Activated CD4-positive, alpha-beta T cell treated with anti-CD3 and anti-CD28 coated beads, Interleukin-2, amount 10 ng/mL, durations not matched to agents 24 days and 14 days (primary cell): ENCODE measurements at regions not wholly inside any gene's neighbourhood (a gene's known extent, or its start where the extent isn't known, plus 50 kb on each side); places are given as distances from the start of the nearest gene placed in this dataset.
"Not testable (repeated sequence)": the region's sequence is repeated elsewhere in the genome, so short reads cannot be mapped to it uniquely, and the experiment has no call there.

Experiments
- DNase-seq: peaks from one replicate; pipeline ENCODE4 v3.0.0; 2022
- H3K27ac Mint-ChIP-seq: one replicate; pipeline ENCODE4 v1.8.0; 2022; ENCODE audit warnings: mild to moderate bottlenecking, mixed read lengths
- H3K27me3 Mint-ChIP-seq: one replicate; pipeline ENCODE4 v1.8.0; 2022; ENCODE audit warnings: mixed read lengths
- H3K36me3 Mint-ChIP-seq: one replicate; pipeline ENCODE4 v1.8.0; 2022; ENCODE audit warnings: low read depth, mild to moderate bottlenecking, mixed read lengths
- H3K4me1 Mint-ChIP-seq: one replicate; pipeline ENCODE4 v1.8.0; 2021; ENCODE audit warnings: mixed read lengths
- H3K4me3 Mint-ChIP-seq: one replicate; pipeline ENCODE4 v1.8.0; 2022; ENCODE audit warnings: mild to moderate bottlenecking, moderate library complexity, mixed read lengths
- H3K9me3 Mint-ChIP-seq: one replicate; pipeline ENCODE4 v1.8.0; 2021; ENCODE audit warnings: mixed read lengths
- intact Hi-C: fragments of 100-400 bp; cut with micrococcal nuclease; formaldehyde crosslinking; loops from one replicate; pipeline ENCODE4 v1.15.1; 2023

DNA sequence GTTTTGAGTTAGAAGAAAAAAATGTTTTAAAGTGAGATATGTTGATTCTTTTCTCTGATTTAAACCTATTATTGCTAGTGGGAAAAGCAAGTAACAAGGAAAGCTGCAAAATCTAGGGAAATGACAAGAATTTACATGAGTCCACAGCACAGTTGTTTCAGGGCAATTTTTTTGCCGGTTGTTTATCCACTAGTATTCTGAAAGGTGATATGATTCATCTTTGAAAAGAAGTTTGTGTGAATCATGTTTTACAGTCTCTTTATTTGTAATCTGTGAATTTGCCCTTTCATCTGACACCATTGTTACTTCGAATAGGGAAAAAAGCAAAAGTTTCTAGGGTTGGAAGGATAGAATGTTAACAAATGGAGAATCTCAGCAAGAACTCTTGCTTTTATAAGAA, 894.7 kb downstream of the OTOL1 start:
- no peak overlapping the region for H3K4me3 Mint-ChIP-seq
- H3K27ac Mint-ChIP-seq, result no peak overlapping the region
- no peaks in the 10 kb centered on the region for H3K9me3 Mint-ChIP-seq
- no peaks in the 10 kb centered on the region for H3K36me3 Mint-ChIP-seq
- no peak for DNase-seq
- H3K4me1 Mint-ChIP-seq, result no peaks in the 10 kb centered on the region
- H3K27me3 Mint-ChIP-seq, result no peaks in the 10 kb centered on the region
- intact Hi-C loops, result no loop called here

DNA sequence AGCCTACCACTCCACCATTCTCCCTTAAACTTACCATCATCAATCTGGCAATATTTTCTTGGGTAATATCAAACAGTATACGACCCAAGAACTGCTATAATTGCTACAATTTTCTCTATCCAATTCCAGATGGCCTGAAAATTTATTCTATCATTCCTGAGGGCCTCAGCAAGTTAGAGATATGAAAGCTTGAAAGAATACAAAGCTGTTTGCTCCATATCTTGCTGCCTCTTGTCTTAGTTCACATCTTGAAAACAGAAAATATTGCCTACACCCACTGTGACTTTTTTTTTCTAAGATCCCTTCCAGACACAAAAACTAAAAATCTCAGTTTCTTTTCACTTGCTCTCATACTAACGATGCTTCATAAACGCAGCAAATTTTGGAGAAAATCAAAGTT, 898.9 kb downstream of the OTOL1 start:
- intact Hi-C loops, result no loop called here
- Mint-ChIP-seq H3K4me3 (no peak overlapping the region), H3K36me3 (no peaks in the 10 kb centered on the region), H3K27me3 (no peaks in the 10 kb centered on the region), H3K4me1 (no peaks in the 10 kb centered on the region), H3K27ac (no peak overlapping the region), H3K9me3 (no peaks in the 10 kb centered on the region)
- DNase-seq, result no peak

DNA sequence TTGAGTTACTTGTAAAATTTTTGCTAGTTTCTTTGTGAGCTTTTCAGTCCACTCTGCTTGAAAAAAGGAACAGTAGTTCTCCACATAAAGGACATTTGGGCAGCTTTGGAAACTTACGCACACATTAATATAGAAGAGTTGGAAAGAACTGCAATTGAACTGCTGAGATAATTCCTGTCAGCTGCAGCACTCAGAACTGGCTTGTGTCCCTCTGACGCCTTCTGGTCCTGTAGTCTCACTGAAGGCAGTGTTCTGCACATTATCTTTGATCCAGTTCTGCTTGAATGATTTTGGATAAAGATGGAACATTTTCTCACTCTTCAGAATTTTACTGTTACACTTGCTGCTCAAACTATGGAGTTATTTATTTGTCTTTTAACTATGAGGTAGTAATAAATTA, 901.9 kb downstream of the OTOL1 start:
- H3K4me3 Mint-ChIP-seq, result no peak overlapping the region
- H3K36me3 Mint-ChIP-seq, result no peaks in the 10 kb centered on the region
- no peak for DNase-seq
- H3K9me3 Mint-ChIP-seq, result no peaks in the 10 kb centered on the region
- intact Hi-C loops, result no loop called here
- no peak overlapping the region for H3K27ac Mint-ChIP-seq
- no peaks in the 10 kb centered on the region for H3K27me3 Mint-ChIP-seq
- H3K4me1 Mint-ChIP-seq, result no peaks in the 10 kb centered on the region

DNA sequence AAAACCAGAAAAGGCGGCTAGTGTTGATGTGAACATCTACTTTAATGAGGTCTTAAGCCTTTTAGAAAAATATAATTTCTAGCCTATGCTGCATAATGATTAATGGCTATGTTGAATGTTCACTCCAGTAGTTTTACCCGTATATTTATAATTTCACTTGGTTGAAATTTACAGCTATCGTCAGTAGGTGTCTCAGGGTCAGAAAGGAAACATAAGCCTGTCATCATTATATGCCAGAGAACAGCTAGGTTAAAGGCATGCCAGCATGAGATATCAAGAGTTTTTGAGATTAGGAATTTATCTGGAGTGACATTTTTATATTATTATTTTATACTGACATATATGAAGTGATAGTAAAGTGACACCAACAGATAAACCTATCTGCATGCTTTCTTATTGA, 904.1 kb downstream of the OTOL1 start:
- no peak for DNase-seq
- no peaks in the 10 kb centered on the region for H3K27me3 Mint-ChIP-seq
- no peak overlapping the region for H3K27ac Mint-ChIP-seq
- H3K4me3 Mint-ChIP-seq, result no peak overlapping the region
- no peaks in the 10 kb centered on the region for H3K9me3 Mint-ChIP-seq
- intact Hi-C loops, result no loop called here
- H3K4me1 Mint-ChIP-seq, result no peaks in the 10 kb centered on the region
- H3K36me3 Mint-ChIP-seq, result no peaks in the 10 kb centered on the region

DNA sequence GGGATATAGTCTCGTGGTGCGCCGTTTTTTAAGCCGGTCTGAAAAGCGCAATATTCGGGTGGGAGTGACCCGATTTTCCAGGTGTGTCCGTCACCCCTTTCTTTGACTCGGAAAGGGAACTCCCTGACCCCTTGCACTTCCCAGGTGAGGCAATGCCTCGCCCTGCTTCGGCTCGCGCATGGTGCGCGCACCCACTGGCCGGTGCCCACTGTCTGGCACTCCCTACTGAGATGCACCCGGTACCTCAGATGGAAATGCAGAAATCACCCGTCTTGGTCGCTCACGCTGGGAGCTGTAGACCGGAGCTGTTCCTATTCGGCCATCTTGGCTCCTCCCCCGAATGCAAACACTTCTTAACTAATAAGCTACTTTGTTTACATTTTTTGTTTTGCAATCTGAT, 914.9 kb downstream of the OTOL1 start:
- H3K4me1 Mint-ChIP-seq, H3K4me3 Mint-ChIP-seq, H3K9me3 Mint-ChIP-seq, H3K36me3 Mint-ChIP-seq, intact Hi-C loops, DNase-seq, H3K27ac Mint-ChIP-seq, H3K27me3 Mint-ChIP-seq: not testable (repeated sequence)

DNA sequence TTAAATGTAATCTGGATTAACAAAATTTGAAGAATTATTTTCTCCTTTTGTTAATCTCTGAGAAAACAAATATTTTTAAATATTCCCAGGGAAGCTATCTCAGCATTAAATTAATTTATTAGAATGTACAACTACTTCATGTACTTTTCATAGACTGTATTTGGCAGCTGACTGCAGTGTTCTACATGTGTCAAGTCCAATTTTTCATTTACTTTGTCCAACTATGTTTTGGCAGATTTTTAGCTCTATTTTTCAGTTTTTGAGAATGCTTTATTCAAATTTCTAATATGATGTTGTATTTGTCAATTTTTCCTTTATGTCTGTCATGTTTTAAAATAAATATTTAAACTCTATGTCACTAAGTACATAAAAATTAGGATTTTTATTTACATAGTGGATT, 925.1 kb downstream of the OTOL1 start:
- H3K9me3 Mint-ChIP-seq, result no peaks in the 10 kb centered on the region
- no peak for DNase-seq
- no peaks in the 10 kb centered on the region for H3K36me3 Mint-ChIP-seq
- H3K4me1 Mint-ChIP-seq, result no peaks in the 10 kb centered on the region
- no peak overlapping the region for H3K4me3 Mint-ChIP-seq
- H3K27ac Mint-ChIP-seq, result no peak overlapping the region
- no peaks in the 10 kb centered on the region for H3K27me3 Mint-ChIP-seq
- intact Hi-C loops, result no loop called here

DNA sequence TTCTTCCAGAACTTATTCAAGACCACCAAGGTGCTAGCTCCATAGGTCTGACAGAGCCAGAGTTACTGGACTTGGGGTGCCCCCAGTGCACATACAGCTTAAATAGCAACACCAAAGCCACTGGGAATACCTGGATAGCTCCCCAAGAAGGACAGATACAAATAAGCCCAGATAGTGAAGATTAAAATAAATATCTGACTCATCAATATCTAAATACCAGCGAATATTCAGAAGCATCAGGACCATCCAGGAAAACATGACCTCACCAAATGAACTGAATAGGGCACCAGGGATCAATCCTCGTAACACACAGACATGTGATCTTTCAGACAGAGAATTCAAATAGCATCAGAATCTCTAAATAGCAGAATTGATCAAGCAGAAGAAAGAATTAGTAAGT, 931.6 kb downstream of the OTOL1 start:
- Mint-ChIP-seq H3K9me3 (peaks cover 14% of the 10 kb centered on the region), H3K4me3 (no peak overlapping the region), H3K4me1 (no peaks in the 10 kb centered on the region), H3K36me3 (no peaks in the 10 kb centered on the region), H3K27ac (no peak overlapping the region), H3K27me3 (no peaks in the 10 kb centered on the region)
- intact Hi-C loops, result no loop called here
- no peak for DNase-seq

DNA sequence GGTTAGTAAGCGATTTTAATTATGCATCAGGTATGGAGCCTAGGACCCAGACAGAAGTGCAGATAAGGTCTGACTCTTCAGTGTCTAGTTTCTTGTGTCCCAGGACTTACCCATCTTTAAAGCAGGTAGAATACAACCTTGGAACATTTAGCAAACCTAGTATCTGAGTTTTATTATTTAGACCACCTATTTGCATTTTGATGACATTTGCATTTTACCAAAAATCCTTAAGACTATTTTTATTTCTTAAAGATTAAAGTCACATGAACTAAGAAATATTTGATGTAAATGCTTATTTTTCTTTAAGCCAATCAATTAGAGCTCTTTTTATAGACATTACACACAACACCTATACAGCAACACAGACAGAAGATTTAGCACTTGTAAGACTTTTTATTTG, 939.1 kb downstream of the OTOL1 start:
- Mint-ChIP-seq H3K27me3 (no peaks in the 10 kb centered on the region), H3K4me3 (no peak overlapping the region), H3K9me3 (peaks cover 7% of the 10 kb centered on the region), H3K36me3 (no peaks in the 10 kb centered on the region), H3K27ac (no peak overlapping the region), H3K4me1 (no peaks in the 10 kb centered on the region)
- DNase-seq, result no peak
- intact Hi-C loops, result no loop called here

DNA sequence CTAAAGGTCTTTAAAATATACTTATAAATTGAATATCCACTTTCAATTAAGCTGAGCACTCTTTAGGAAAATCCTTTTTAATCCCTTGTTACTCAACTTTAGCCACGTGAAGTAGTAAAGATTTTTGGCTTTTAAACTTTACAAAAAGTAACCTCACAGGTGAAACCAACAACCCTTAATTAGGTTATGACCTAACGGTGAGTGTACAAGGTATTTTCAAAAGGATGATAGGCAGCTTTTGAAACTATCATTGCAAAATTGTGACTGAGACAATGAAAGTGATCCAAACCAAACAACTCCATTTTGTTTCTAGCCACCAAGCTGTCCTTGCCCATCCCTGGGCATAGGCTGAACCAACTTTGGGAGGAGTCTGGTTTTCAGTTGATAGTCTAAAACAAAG, 940.2 kb downstream of the OTOL1 start:
- intact Hi-C loops, result no loop called here
- no peaks in the 10 kb centered on the region for H3K27me3 Mint-ChIP-seq
- no peaks in the 10 kb centered on the region for H3K4me1 Mint-ChIP-seq
- H3K36me3 Mint-ChIP-seq, result no peaks in the 10 kb centered on the region
- no peak for DNase-seq
- no peak overlapping the region for H3K27ac Mint-ChIP-seq
- H3K9me3 Mint-ChIP-seq, result peaks cover 4% of the 10 kb centered on the region
- H3K4me3 Mint-ChIP-seq, result no peak overlapping the region

DNA sequence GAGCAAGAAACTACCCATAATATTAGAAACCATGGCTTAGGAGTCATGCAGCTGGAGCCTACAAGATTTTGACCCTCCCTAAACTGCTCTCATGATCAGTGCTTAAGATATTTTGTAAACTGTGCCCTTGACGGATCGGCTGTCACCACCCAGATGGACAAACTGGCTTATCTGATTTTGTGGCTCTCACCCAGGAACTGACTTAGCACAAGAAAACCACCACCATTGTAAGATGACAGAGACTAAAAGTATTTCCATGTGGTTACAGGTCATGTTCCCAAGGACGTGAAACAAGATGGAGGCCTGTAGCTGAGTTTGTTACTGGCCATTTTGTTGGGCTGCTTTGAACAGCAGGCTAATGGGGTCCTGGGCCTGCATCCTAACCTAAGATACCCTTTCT, 940.9 kb downstream of the OTOL1 start:
- Mint-ChIP-seq H3K36me3 (no peaks in the 10 kb centered on the region), H3K27me3 (no peaks in the 10 kb centered on the region), H3K4me1 (no peaks in the 10 kb centered on the region), H3K27ac (no peak overlapping the region), H3K4me3 (no peak overlapping the region), H3K9me3 (peaks cover 4% of the 10 kb centered on the region)
- intact Hi-C loops, result no loop called here
- no peak for DNase-seq

DNA sequence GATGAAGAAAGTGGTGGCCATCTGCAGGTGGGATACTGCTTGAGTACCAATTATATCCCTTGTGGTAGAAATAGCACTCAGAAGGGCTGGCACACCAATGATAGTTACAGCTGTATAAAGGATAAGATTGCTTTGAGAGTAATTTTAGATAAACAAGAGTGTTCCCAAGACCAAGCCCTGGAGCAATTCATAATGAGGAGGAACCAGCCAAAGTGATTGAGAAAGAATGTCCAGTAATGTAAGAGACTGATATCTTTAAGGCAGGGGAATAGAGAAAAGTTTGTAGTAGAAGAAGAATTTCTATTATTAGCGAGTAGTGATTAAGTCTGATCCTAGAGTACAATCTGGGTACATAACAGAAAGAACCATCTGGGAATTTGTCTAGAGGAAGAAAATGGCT, 945.1 kb downstream of the OTOL1 start:
- H3K36me3 Mint-ChIP-seq, result no peaks in the 10 kb centered on the region
- no peaks in the 10 kb centered on the region for H3K4me1 Mint-ChIP-seq
- no peak overlapping the region for H3K27ac Mint-ChIP-seq
- intact Hi-C loops, result no loop called here
- no peaks in the 10 kb centered on the region for H3K27me3 Mint-ChIP-seq
- H3K9me3 Mint-ChIP-seq, result no peaks in the 10 kb centered on the region
- H3K4me3 Mint-ChIP-seq, result no peak overlapping the region
- DNase-seq, result no peak

DNA sequence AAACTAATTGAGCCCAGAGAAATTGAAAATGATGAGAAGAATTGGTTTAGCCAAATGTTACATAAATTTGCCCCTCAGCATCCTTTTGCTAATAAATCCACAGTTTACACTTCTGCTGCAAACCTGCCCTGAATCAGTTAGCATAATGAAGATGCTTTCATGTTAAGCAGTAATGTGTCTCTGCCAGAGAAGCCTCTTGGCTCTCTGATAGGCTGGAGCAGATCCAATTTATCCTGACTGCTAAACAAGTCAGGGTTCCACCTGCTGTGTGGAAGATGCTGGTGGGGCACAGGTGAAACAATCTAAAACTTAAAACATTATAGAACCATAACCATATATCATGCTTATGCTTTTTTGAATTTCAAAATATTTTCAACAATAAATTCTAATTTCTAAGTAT, 946.8 kb downstream of the OTOL1 start:
- Mint-ChIP-seq H3K9me3 (peaks cover 4% of the 10 kb centered on the region), H3K4me3 (no peak overlapping the region), H3K27me3 (no peaks in the 10 kb centered on the region), H3K4me1 (no peaks in the 10 kb centered on the region), H3K27ac (no peak overlapping the region), H3K36me3 (no peaks in the 10 kb centered on the region)
- DNase-seq, result no peak
- intact Hi-C loops, result no loop called here

DNA sequence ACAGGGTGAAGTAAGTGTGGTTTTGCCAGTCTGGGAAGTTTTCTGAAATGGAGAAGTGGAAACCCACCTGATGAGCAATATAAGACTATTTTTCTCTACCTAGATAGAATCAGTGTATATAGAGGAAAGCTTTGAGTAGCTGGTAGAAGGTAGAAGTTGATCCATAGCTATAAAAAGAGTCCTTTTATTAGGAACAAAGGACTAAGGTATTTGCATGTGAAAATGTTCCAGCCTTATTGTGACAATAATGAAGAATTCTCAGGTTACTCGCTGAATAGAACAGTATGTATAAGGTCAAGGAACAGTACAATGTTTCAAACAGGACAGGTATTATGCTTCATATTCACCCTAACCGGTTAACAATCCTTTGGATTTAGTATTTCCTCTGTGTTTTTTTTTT, 972.2 kb downstream of the OTOL1 start:
- DNase-seq, result no peak
- no peaks in the 10 kb centered on the region for H3K27me3 Mint-ChIP-seq
- H3K9me3 Mint-ChIP-seq, result no peaks in the 10 kb centered on the region
- H3K4me1 Mint-ChIP-seq, result no peaks in the 10 kb centered on the region
- H3K27ac Mint-ChIP-seq, result no peak overlapping the region
- H3K4me3 Mint-ChIP-seq, result no peak overlapping the region
- intact Hi-C loops, result no loop called here
- H3K36me3 Mint-ChIP-seq, result no peaks in the 10 kb centered on the region

DNA sequence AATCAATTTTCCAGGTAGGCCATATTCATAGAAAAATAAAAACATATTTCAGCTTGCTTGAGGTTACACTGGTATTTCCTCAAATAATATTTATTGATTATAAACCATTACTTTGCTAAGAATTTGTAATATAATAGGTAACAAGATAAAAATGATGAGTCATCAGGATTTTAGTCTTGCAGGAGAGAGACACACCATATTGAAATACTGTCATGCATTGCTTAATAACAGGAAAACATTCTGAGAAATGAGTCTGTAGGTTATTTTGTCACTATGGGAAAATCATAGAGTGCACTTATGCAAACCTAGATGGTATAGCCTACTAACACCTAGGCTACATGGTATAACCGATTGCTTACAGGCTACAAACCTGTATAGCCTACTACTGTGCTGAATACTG, 990.5 kb downstream of the OTOL1 start:
- DNase-seq, result no peak
- Mint-ChIP-seq H3K27ac (no peak overlapping the region), H3K36me3 (no peaks in the 10 kb centered on the region), H3K9me3 (no peaks in the 10 kb centered on the region), H3K4me1 (no peaks in the 10 kb centered on the region), H3K27me3 (no peaks in the 10 kb centered on the region), H3K4me3 (no peak overlapping the region)
- intact Hi-C loops, result no loop called here

DNA sequence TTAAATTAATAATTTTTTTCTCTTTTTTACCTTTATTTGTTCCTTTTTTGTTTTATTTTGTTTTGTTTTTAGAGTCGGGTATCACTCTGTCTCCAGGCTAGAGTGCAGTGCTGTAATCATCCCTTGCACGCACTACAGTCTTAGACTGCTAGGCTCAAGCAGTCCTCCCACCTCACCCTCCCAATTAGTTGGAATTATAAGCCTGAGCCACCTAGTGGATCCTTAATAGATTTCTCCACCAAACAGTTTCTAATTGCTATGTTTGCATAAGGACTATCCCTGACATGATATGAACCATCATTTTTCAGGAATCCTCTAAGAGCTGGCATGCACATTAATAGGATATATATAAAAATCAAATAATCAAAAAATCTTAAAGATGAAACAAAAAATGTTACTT, 993.2 kb downstream of the OTOL1 start:
- H3K4me1 Mint-ChIP-seq, result no peaks in the 10 kb centered on the region
- intact Hi-C loops, result no loop called here
- no peaks in the 10 kb centered on the region for H3K27me3 Mint-ChIP-seq
- H3K36me3 Mint-ChIP-seq, result no peaks in the 10 kb centered on the region
- H3K27ac Mint-ChIP-seq, result no peak overlapping the region
- no peak overlapping the region for H3K4me3 Mint-ChIP-seq
- no peak for DNase-seq
- H3K9me3 Mint-ChIP-seq, result no peaks in the 10 kb centered on the region

DNA sequence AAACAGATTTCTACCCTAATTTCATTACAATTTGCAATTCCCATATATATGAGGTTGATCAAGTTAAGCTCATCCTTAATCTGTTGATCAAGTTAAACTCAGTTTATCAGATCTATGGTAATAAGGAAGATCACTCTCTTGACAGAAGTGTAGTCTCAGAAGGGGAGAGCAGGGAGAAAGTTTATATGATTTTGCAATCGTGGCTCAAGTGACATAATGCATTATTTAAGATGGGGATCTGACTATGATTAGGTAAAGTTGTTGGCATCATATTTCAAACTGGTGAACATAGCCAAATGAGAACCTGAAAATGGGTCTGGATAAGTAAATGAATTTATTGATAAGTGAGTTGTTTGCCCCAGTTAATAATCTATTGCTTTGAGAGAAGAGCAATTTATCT, 995.3 kb downstream of the OTOL1 start:
- Mint-ChIP-seq H3K27ac (no peak overlapping the region), H3K27me3 (no peaks in the 10 kb centered on the region), H3K4me1 (no peaks in the 10 kb centered on the region), H3K36me3 (no peaks in the 10 kb centered on the region), H3K9me3 (no peaks in the 10 kb centered on the region), H3K4me3 (no peak overlapping the region)
- DNase-seq, result no peak
- intact Hi-C loops, result no loop called here
